Embryonic facial prominence (tissue), 1 donor: ENCODE measurements at regions not wholly inside any gene's neighbourhood (a gene's known extent, or its start where the extent isn't known, plus 50 kb on each side); places are given as distances from the start of the nearest gene placed in this dataset.

Experiments used
- DNase-seq: peaks from one replicate; pipeline ENCODE4 v3.0.0-alpha.2; 2016; ENCODE audit errors: extremely low spot score

DNA sequence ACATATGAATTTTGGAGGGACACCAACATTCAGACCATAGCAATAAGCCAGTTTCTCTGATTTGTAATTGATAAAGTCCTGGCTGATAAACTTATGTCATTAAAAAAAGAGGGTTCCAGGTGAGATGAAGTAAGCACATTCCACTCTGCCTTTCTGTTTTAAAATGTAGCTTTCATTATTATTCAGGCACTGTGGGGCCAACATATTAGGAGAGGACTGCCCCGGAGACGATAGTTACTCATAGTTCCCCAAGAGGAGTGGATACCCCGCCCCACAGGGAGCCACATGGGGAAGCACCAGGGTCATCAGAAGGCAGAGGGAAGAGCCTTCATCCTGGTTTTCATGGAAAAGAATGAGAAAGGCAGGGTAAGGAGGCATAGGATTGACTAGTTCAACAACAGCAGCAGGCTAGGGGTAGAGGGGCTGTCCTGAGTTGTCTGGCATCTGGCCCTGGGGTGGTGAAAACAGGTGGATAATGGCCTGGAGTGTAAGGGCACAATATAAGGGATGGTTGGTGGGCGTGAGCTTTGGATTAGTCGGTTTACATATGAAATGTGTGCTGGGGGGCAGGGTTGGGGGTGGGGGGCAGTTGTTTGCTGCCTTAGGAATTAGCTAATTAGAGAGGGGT, 78.7 kb upstream of the PROK2 start:
- no peak for DNase-seq

- DNase-seq, result peak; percentile 37
These were observed 77.6 kb upstream of the PROK2 start for GRCh38 chr3:71862371-71863140.

GRCh38 chr3:71859123-71859519, 74.2 kb upstream of the PROK2 start:
- DNase-seq, result no peak

GRCh38 chr3:71858503-71859122, 73.7 kb upstream of the PROK2 start:
- DNase-seq, result no peak

GRCh38 chr3:71857956-71858355, 73.0 kb upstream of the PROK2 start:
- no peak for DNase-seq

- DNase-seq, result no peak
These were observed 69.8 kb upstream of the PROK2 start for GRCh38 chr3:71854706-71855105.

DNA sequence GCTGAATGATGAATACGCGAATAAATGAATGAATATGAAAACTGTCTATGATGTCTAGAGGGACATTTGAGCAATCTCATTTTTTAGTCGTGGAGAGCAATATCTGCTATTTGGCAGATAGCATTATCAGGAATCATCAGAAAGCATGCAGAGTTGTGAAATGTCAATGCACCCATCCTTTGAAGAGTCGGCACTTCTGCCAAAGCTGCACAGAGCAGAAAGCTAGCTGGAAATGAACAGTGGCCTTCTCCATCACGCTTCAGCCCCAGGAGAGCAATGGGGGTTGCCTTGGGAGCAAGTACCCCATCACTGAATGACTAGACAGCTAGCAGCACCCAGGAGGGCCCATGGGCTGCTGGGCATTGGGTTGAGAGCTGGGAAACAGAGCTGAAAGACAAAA, 69.1 kb upstream of the PROK2 start:
- no peak for DNase-seq

- no peak for DNase-seq
These were observed 66.9 kb upstream of the PROK2 start for GRCh38 chr3:71851878-71852277.

DNA sequence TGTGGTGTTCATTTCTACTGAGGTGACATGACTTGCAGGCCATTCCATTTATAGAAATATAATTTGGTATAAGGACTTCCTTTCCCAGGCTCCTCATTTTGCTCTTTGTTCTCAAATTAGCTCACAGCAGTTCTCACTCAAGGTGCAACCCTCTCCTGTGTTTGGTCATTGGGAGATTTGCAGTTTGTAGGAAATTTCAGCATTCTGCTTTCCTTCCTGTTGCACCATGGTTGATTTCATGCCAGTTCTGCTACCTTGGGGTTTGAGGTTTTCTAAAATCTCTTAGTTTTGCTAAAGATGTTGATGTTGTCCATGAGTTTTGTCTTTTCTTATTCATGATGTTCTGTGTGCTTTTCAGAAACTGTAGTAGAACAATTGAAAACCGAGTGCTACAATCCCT, 65.7 kb upstream of the PROK2 start:
- DNase-seq, result no peak

DNA sequence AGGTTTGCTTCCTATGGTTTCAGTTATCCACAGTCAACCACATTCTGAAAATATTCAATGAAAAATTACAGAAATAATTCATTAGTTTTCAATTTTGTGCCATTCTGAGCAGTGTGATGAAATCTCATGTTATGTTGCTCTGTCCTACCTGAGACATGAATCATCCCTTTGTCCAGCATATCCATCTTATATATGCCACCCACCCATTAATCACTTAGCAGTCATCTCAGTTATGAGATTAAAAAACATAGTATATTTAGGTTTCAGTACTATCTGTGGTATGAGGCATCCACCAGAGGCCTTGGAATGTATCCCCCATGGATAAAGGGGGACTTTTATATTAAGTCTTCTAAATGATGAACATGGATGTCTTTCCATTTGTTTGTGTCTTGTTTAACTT, 64.7 kb upstream of the PROK2 start:
- no peak for DNase-seq

GRCh38 chr3:71847794-71848193, 62.8 kb upstream of the PROK2 start:
- no peak for DNase-seq

GRCh38 chr3:71846185-71846584, 61.2 kb upstream of the PROK2 start:
- DNase-seq, result no peak

DNA sequence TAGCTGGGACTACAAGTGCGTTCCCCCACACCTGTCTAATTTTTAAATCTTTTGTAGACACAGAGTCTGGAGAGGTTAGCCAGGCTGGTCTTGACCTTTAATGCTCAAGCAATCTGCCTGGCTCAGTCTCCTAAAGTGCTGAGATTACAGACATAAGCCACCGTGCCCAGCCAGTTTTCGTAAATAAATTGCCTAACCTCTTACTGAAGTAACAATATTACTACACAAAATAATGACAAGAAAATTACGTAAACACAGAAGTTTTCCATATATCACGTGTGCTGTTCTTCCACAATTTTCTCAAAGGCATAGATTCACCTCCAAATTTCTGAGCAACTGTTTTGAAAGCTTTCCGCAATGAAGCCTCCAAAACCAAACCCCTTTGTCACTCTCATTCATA, 58.1 kb upstream of the PROK2 start:
- DNase-seq, result no peak

GRCh38 chr3:71838406-71838805, 53.5 kb upstream of the PROK2 start:
- no peak for DNase-seq
